Central memory CD8-positive, alpha-beta T cell (primary cell): ENCODE measurements at regions not wholly inside any gene's neighbourhood (a gene's known extent, or its start where the extent isn't known, plus 50 kb on each side); places are given as distances from the start of the nearest gene placed in this dataset.

ENCODE experiments used
- ATAC-seq: fragments of 150-1000 bp; cut with Tn5 transposase; replicated peaks from 2 replicates; pipeline ENCODE4 v1.10.0; 2022; ENCODE audit warnings: mild to moderate bottlenecking, moderate FRiP score, moderate number of reproducible peaks; ENCODE audit not compliant: poor library complexity, severe bottlenecking; ENCODE audit errors: extremely low read depth
- DNase-seq, 2 donors: peaks; one replicate each; pipeline ENCODE4 v3.0.0; 2021; ENCODE audit warnings: low spot score in 2 of 2
- H3K27ac Mint-ChIP-seq: one replicate; pipeline ENCODE4 v1.8.0; 2022; ENCODE audit warnings: low read depth, mild to moderate bottlenecking, moderate library complexity, mixed read lengths
- H3K27me3 Mint-ChIP-seq: one replicate; pipeline ENCODE4 v1.8.0; 2022; ENCODE audit warnings: mixed read lengths
- H3K36me3 Mint-ChIP-seq: one replicate; pipeline ENCODE4 v1.8.0; 2022; ENCODE audit warnings: mild to moderate bottlenecking, moderate library complexity, mixed read lengths; ENCODE audit not compliant: insufficient read depth
- H3K4me1 Mint-ChIP-seq: one replicate; pipeline ENCODE4 v1.8.0; 2022; ENCODE audit warnings: mixed read lengths
- H3K4me3 Mint-ChIP-seq: one replicate; pipeline ENCODE4 v1.8.0; 2022; ENCODE audit warnings: mild to moderate bottlenecking, moderate library complexity, mixed read lengths
- H3K9me3 Mint-ChIP-seq: one replicate; pipeline ENCODE4 v1.8.0; 2022; ENCODE audit warnings: mixed read lengths

DNA sequence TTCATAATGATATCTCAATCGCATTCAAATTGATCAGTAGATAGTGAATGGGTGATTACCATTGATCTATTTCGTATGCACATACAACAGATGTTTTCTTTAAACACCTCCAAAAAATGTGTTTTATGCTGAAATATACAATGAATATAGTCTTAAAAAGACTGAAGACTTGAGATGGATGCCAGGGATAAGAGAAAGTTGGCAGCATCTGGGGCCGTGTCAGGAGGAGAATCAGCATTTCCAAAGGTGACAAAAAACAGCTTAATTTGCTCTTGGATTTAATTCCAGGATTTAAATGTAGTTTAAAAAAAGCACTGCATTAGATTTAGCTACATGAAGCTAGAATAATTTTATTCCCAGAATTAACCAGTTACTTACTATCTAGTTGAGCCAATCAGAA is 199.7 kb upstream of the CNTN3 start:
- Mint-ChIP-seq H3K27ac (no peak overlapping the region), H3K36me3 (no peaks in the 10 kb centered on the region), H3K4me1 (no peaks in the 10 kb centered on the region), H3K9me3 (peaks cover 24% of the 10 kb centered on the region), H3K4me3 (no peak overlapping the region), H3K27me3 (no peaks in the 10 kb centered on the region)
- DNase-seq (no peak), ATAC-seq (no peak)

DNA sequence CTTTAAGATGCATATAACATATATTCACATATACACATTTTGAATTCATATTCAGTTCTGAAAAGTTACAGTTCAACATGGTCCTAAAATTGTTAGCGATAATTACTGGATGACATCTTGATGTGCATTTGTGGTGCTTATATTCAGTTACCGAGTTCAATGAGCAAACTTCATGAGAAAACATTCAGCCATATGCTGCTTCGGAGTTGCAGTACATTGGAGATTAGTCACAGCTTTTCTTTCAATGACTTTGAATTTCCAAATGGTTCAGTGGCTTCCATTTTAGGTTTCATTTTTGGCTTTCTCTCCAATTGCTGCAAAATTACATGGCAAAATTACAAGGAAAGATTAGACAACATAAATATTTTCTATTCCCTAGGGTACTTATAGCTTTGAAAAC is 198.3 kb upstream of the CNTN3 start:
- no peaks in the 10 kb centered on the region for H3K27me3 Mint-ChIP-seq
- peaks cover 25% of the 10 kb centered on the region for H3K9me3 Mint-ChIP-seq
- no peaks in the 10 kb centered on the region for H3K36me3 Mint-ChIP-seq
- ATAC-seq (no peak), DNase-seq (no peak)
- no peak overlapping the region for H3K4me3 Mint-ChIP-seq
- H3K27ac Mint-ChIP-seq, result no peak overlapping the region
- H3K4me1 Mint-ChIP-seq, result no peaks in the 10 kb centered on the region

DNA sequence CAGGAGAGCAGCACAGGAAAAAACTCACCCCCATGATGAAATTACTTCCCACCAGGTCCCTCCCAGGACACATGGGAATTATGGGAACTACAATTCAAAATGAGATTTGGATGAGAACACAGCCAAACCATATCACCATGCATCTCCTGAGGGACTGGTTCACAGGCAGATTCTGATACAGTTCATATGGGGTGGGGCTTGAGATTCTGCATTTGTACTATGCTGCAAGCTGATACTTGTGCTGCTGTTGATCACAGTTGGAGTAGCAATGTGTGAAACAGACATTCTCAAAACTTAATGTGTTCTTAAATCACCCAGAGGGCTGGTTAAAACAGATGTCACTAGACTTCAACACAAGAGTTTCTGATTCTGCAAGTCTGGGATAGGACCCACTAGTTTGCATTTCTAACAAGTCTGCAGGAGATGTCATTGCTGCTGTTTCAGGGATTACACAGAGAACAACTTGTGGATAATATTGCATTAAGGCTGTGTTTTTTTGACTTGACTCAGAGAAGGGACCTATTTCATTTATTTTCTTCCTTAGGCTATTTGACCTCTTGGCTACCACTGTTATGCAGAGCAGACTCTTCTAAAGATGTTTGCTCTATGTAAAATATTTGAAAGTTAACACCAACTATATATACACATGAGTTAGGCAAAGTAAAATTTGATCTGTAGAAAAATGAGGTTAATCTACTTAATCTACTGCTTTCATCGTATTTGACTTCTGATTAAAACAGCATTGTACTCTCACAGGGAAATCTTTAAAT is 194.2 kb upstream of the CNTN3 start:
- Mint-ChIP-seq H3K36me3 (no peaks in the 10 kb centered on the region), H3K4me3 (no peak overlapping the region), H3K27me3 (no peaks in the 10 kb centered on the region), H3K4me1 (no peaks in the 10 kb centered on the region), H3K9me3 (peaks cover 16% of the 10 kb centered on the region), H3K27ac (no peak overlapping the region)
- no peak for DNase-seq
- no peak for ATAC-seq

- Mint-ChIP-seq H3K36me3 (no peaks in the 10 kb centered on the region), H3K9me3 (peaks cover 6% of the 10 kb centered on the region), H3K4me3 (no peak overlapping the region), H3K4me1 (no peaks in the 10 kb centered on the region), H3K27ac (no peak overlapping the region), H3K27me3 (no peaks in the 10 kb centered on the region)
- ATAC-seq (no peak), DNase-seq (no peak)
These were observed 187.5 kb upstream of the CNTN3 start for GRCh38 chr3:74801924-74802323.

DNA sequence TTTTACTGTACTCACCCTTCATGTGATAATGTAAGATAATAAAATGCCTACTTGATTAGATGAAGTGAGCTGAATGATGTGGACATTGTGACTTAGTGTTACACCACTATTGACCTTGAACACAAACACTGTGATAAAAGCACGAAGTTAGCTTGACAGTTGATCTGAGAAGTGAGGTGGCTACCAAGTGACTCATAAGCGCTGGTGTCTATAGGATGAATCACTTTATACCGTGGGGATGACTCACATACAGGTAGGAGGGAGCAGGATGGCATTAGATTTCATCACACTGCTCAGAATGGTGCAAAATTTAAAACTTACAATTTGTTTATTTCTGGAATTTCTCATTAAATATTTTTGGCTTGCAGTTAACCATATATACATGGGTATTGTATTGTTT is 174.7 kb upstream of the CNTN3 start:
- ATAC-seq, result no peak

GRCh38 chr3:74787011-74787410 is 172.6 kb upstream of the CNTN3 start:
- no peak overlapping the region for H3K27ac Mint-ChIP-seq
- ATAC-seq (no peak), DNase-seq (no peak)
- peaks cover 7% of the 10 kb centered on the region for H3K9me3 Mint-ChIP-seq
- H3K4me3 Mint-ChIP-seq, result no peak overlapping the region
- no peaks in the 10 kb centered on the region for H3K36me3 Mint-ChIP-seq
- no peaks in the 10 kb centered on the region for H3K4me1 Mint-ChIP-seq
- no peaks in the 10 kb centered on the region for H3K27me3 Mint-ChIP-seq

More for the DNA sequence above, 174.7 kb upstream of the CNTN3 start:
- Mint-ChIP-seq H3K36me3 (no peaks in the 10 kb centered on the region), H3K9me3 (no peaks in the 10 kb centered on the region), H3K4me1 (no peaks in the 10 kb centered on the region), H3K27me3 (no peaks in the 10 kb centered on the region), H3K27ac (no peak overlapping the region), H3K4me3 (no peak overlapping the region)
- no peak for DNase-seq

- H3K9me3 Mint-ChIP-seq, result peaks cover 12% of the 10 kb centered on the region
- no peaks in the 10 kb centered on the region for H3K4me1 Mint-ChIP-seq
- ATAC-seq (no peak), DNase-seq (no peak)
- no peaks in the 10 kb centered on the region for H3K36me3 Mint-ChIP-seq
- no peak overlapping the region for H3K27ac Mint-ChIP-seq
- no peaks in the 10 kb centered on the region for H3K27me3 Mint-ChIP-seq
- H3K4me3 Mint-ChIP-seq, result no peak overlapping the region
These were observed 156.9 kb upstream of the CNTN3 start for GRCh38 chr3:74771401-74771800.

GRCh38 chr3:74768010-74768409 is 153.6 kb upstream of the CNTN3 start:
- no peaks in the 10 kb centered on the region for H3K4me1 Mint-ChIP-seq
- H3K4me3 Mint-ChIP-seq, result no peak overlapping the region
- no peak for ATAC-seq
- H3K27me3 Mint-ChIP-seq, result no peaks in the 10 kb centered on the region
- H3K27ac Mint-ChIP-seq, result no peak overlapping the region
- H3K9me3 Mint-ChIP-seq, result peaks cover 17% of the 10 kb centered on the region
- DNase-seq, result no peak
- no peaks in the 10 kb centered on the region for H3K36me3 Mint-ChIP-seq

DNA sequence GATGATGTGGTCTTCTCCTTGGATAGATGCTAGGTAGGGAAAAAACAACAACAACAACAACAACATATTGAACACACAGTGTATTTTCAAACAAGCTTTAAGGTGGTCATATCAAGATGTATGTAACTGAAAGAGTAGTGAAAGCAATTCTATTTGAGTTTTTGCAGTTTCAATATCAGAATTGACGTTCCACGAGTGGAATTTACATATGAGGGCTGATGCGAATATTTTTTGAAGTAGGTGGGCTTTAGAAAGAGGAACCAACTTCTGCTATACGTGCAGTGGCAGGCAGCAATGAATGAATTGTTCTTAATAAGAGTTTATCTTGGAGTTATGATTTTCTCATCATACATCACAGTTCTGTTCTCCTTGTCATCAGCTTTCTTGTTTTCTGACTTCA is 151.9 kb upstream of the CNTN3 start:
- Mint-ChIP-seq H3K9me3 (peaks cover 12% of the 10 kb centered on the region), H3K4me1 (no peaks in the 10 kb centered on the region), H3K27ac (no peak overlapping the region), H3K36me3 (no peaks in the 10 kb centered on the region), H3K4me3 (no peak overlapping the region), H3K27me3 (no peaks in the 10 kb centered on the region)
- ATAC-seq (no peak), DNase-seq (no peak)

- Mint-ChIP-seq H3K4me3 (no peak overlapping the region), H3K36me3 (no peaks in the 10 kb centered on the region), H3K27me3 (no peaks in the 10 kb centered on the region), H3K9me3 (peaks cover 16% of the 10 kb centered on the region), H3K4me1 (no peaks in the 10 kb centered on the region), H3K27ac (no peak overlapping the region)
- DNase-seq, result no peak
- ATAC-seq, result no peak
These were observed 149.4 kb upstream of the CNTN3 start for GRCh38 chr3:74763830-74764229.

DNA sequence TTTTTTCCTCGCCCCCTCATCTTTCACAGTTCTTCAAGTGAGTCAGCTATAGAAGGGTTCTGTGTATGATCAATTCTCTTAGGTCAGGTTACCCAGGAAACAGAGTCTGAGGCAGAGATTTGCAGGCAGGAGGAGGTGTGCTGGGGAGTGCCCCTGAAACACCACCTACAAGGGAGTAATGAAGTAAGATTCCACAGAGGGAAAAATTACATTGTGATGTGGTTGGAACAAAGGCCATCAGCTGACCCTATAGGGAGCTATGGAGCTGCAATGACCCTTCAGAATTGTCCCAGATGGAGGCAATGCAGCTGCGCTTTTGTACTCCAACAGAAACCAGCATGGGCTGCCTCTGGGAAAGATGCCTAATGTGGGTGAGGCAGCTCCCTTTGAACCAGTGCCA is 142.2 kb upstream of the CNTN3 start:
- Mint-ChIP-seq H3K9me3 (peaks cover 25% of the 10 kb centered on the region), H3K27me3 (no peaks in the 10 kb centered on the region), H3K36me3 (peaks cover 3% of the 10 kb centered on the region), H3K4me3 (no peak overlapping the region), H3K4me1 (no peaks in the 10 kb centered on the region), H3K27ac (no peak overlapping the region)
- DNase-seq, result no peak
- ATAC-seq, result no peak

GRCh38 chr3:74752290-74752689 is 137.8 kb upstream of the CNTN3 start:
- peaks cover 3% of the 10 kb centered on the region for H3K36me3 Mint-ChIP-seq
- no peak overlapping the region for H3K4me3 Mint-ChIP-seq
- DNase-seq (no peak), ATAC-seq (no peak)
- no peaks in the 10 kb centered on the region for H3K4me1 Mint-ChIP-seq
- H3K9me3 Mint-ChIP-seq, result peaks cover 21% of the 10 kb centered on the region
- no peaks in the 10 kb centered on the region for H3K27me3 Mint-ChIP-seq
- H3K27ac Mint-ChIP-seq, result no peak overlapping the region

DNA sequence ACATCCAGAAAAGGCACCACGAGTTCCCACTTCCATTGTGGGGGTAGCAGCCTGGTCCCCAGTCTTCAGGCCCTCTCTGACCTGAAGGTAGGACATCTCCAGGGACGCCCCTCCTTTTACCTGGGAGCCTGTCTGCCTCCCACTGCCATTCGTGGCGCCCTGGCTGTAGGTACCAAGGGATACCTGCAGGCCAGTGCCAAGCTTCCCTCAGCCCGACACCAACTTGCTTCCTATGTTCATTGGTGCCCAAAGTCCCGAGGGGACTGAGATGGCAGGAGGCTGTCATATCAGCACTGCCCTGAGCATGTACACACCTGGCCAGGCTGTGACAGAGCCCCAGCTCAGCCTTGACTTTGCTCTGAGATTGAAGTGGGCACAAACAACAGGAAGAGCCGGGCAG is 137.3 kb upstream of the CNTN3 start:
- no peak overlapping the region for H3K27ac Mint-ChIP-seq
- peaks cover 3% of the 10 kb centered on the region for H3K36me3 Mint-ChIP-seq
- DNase-seq (no peak), ATAC-seq (no peak)
- H3K4me3 Mint-ChIP-seq, result no peak overlapping the region
- H3K9me3 Mint-ChIP-seq, result peaks cover 21% of the 10 kb centered on the region
- H3K27me3 Mint-ChIP-seq, result no peaks in the 10 kb centered on the region
- H3K4me1 Mint-ChIP-seq, result no peaks in the 10 kb centered on the region
